ENCODE measurements at regions not wholly inside any gene's neighbourhood (a gene's known extent, or its start where the extent isn't known, plus 50 kb on each side); places are given as distances from the start of the nearest gene placed in this dataset.

DNA sequence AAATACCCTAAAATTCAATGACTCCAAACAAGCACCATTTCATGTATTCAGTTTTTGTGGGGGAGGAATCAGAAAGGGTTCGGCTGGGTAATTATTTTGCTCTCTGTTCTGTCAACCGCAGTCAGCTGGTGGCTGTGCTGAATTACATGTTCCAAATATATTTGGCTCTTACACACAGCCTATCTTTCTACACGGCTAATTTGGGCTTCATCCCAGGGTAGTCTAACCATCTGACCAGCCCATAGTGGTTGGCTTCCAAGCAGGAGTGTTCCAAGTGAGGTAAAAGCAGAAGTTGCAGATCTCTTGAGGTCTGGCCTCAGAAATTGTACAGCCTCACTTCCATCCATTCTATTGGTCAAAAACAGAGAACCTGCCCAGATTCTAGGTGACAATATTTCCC lies 760.8 kb upstream of the SEMA6D start:
- no peak overlapping the region for H2AFZ ChIP-seq (ENCODE audit: low read length)
- no peak overlapping the region for H3K23ac ChIP-seq (ENCODE audit: insufficient read length)
- TF ChIP-seq ZNF274 (IDR thresholded peaks at IDR 0.05; ENCODE audit: borderline replicate concordance, extremely low read depth, low read length) (no peak), RNF2 (IDR thresholded peaks at IDR 0.05; ENCODE audit: borderline replicate concordance, low read depth, low read length, missing control alignments, poor library complexity, severe bottlenecking) (no peak), POU5F1 (IDR thresholded peaks at IDR 0.05; ENCODE audit: low read depth, low read length) (no peak), CBX8 (IDR thresholded peaks at IDR 0.05; ENCODE audit: borderline replicate concordance, low read depth, low read length) (no peak), RBBP5 (IDR thresholded peaks at IDR 0.05; ENCODE audit: borderline replicate concordance, low read depth, low read length) (no peak), EP300 (IDR thresholded peaks at IDR 0.05; ENCODE audit: borderline replicate concordance in 1 of 2, low read depth in 2 of 2, low read length in 2 of 2) (no peak), NANOG (IDR thresholded peaks at IDR 0.05; ENCODE audit: insufficient read depth, low read depth, low read length, poor library complexity, severe bottlenecking) (no peak), SIX5 (IDR thresholded peaks at IDR 0.05; ENCODE audit: low read depth, low read length) (no peak), GTF2F1 (IDR thresholded peaks at IDR 0.05; ENCODE audit: borderline replicate concordance, low read depth, low read length) (no peak), TAF1 (IDR thresholded peaks at IDR 0.05; ENCODE audit: low read depth, low read length) (no peak), TBP (IDR thresholded peaks at IDR 0.05; ENCODE audit: low read depth, low read length) (no peak), SAP30 (IDR thresholded peaks at IDR 0.05; ENCODE audit: insufficient read depth, insufficient replicate concordance, low read length) (no peak), POLR2A (IDR thresholded peaks at IDR 0.05; ENCODE audit: control extremely low read depth in 1 of 2, low read depth in 2 of 2, low read length in 2 of 2) (no peak)
- no peak overlapping the region for H3K18ac ChIP-seq (ENCODE audit: extremely low read depth, low read length)
- no peak overlapping the region for H3K14ac ChIP-seq (ENCODE audit: insufficient read length)
- H3K79me1 ChIP-seq (ENCODE audit: low read depth, low read length): no peaks in the 10 kb centered on the region
- no peaks in the 10 kb centered on the region for H3K4me1 ChIP-seq (replicated peaks in 1 of 4; ENCODE audit: control insufficient read depth in 3 of 4, insufficient read depth in 4 of 4, low read length in 3 of 4)
- no peaks in the 10 kb centered on the region for H3K79me2 ChIP-seq (ENCODE audit: control insufficient read depth in 1 of 2, insufficient read depth in 2 of 2, low read length in 2 of 2)
- FAIRE-seq (no peak), DNase-seq (ENCODE audit: low read depth in 1 of 2, low spot score in 2 of 2) (no peak)
- no peak overlapping the region for H2BK20ac ChIP-seq (ENCODE audit: low read length)
- H3K4ac ChIP-seq (replicated peaks; ENCODE audit: insufficient read length, low read depth, low read length): no peak overlapping the region
- H3K56ac ChIP-seq (replicated peaks; ENCODE audit: insufficient read length, low read depth, low read length): no peak overlapping the region
- no peak overlapping the region for H4K5ac ChIP-seq (ENCODE audit: insufficient read length, low read depth, low read length)
- H4K91ac ChIP-seq (replicated peaks; ENCODE audit: insufficient read length, low read length): no peak overlapping the region
- H3K27me3 ChIP-seq (replicated peaks in 1 of 4; ENCODE audit: control insufficient read depth in 3 of 4, extremely low read depth in 1 of 4, insufficient read depth in 3 of 4, low read length in 3 of 4): no peaks in the 10 kb centered on the region
- H3K23me2 ChIP-seq (ENCODE audit: low read depth, low read length): no peaks in the 10 kb centered on the region; the same call in 1 of the 2 replicates
- no peak overlapping the region for H4K8ac ChIP-seq (ENCODE audit: extremely low read depth, insufficient read depth, low read length)
- H3K9ac ChIP-seq (replicated peaks in 1 of 4; ENCODE audit: extremely low read depth in 1 of 4, low read depth in 3 of 4, low read length in 3 of 4): no peak overlapping the region
- no peaks in the 10 kb centered on the region for H3K36me3 ChIP-seq (ENCODE audit: control insufficient read depth in 2 of 4, insufficient read depth in 4 of 4, low read length in 3 of 4)
- no peak overlapping the region for H2BK5ac ChIP-seq (ENCODE audit: low read depth, low read length)
- 92% methylated on average over 3 of the region's 3 CpGs; no CpG with 5 or more reads in 1 of the 2 experiments for WGBS, 2 experiments (ENCODE audit: extremely low coverage in 1 of 2, insufficient coverage in 1 of 2, insufficient read length in 1 of 2, insufficient replicate concordance in 2 of 2, low coverage in 1 of 2, low lambda C conversion rate in 2 of 2, missing lambda C conversion rate in 1 of 2)
- H2BK12ac ChIP-seq (ENCODE audit: low read depth, low read length): no peak overlapping the region
- no peak overlapping the region for H3K27ac ChIP-seq (ENCODE audit: low read depth, low read length)
- H2AK5ac ChIP-seq (ENCODE audit: low read depth, low read length): no peak overlapping the region
- no peak overlapping the region for H2BK120ac ChIP-seq (replicated peaks; ENCODE audit: low read depth, low read length)
- CTCF ChIA-PET (ENCODE audit: partially characterized antibody): no interaction called here
- H3K4me2 ChIP-seq (ENCODE audit: insufficient read depth in 1 of 2, low read depth in 2 of 2, low read length in 2 of 2): no peak overlapping the region
- no peak overlapping the region for H2BK15ac ChIP-seq (ENCODE audit: low read length)
- H3K4me3 ChIP-seq (ENCODE audit: extremely low read depth in 1 of 4, insufficient read depth in 2 of 4, low read depth in 3 of 4, low read length in 4 of 4): no peak overlapping the region
- no peaks in the 10 kb centered on the region for H4K20me1 ChIP-seq (replicated peaks in 1 of 2; ENCODE audit: control insufficient read depth in 1 of 2, insufficient read depth in 2 of 2, low read length in 2 of 2)
- no peaks in the 10 kb centered on the region for H3K9me3 ChIP-seq (ENCODE audit: insufficient read depth in 2 of 2, low read depth in 1 of 2, low read length in 1 of 2)
- POLR2A ChIA-PET (ENCODE audit: partially characterized antibody): no interaction called here

Data from H1 (cell line).